AG20443 (cell line): ENCODE measurements at regions not wholly inside any gene's neighbourhood (a gene's known extent, or its start where the extent isn't known, plus 50 kb on each side); places are given as distances from the start of the nearest gene placed in this dataset.

Experiments used
- DNase-seq: peaks from one replicate; pipeline ENCODE4 v3.0.0; 2012; ENCODE audit warnings: low spot score, mixed read lengths

DNA sequence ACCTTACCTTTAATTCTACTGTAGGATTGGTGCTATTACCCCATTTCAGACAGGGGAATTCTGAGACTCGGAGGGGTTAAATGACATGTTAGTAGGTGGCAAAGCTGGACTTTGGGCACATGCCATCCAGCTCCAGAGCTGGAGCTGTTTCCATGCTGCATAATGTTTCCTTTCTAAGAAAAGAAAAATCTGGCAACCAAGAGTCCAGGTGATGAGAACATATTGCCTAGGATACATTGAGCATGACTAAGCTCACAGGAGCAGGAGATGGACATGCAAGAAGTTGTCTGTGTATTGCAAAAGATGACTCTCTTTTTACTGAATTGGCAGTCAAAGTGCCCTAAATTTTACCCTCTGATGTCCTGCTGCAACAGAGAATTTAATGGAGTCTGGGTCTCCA is 150.8 kb upstream of the SYT13 start:
- no peak for DNase-seq

DNA sequence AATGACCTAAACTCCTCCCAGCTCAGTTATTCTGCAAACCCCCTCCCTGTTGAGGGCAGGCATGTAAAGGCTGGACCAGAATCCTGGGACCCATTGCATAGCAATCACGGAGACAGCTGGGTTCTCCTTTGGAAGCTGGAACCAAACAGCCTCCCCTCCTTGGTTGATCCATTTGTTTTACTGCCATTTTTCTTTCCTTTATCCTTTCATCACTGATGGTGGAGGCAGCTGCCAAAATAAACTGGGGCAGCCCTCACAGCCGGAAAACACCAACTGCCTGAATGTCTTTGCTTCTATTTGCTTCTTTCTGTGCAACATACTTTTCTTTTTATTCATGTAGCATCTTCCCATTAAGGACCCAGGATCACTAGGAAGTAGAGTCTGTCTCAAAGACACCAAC is 150.0 kb upstream of the SYT13 start:
- DNase-seq = no peak

DNA sequence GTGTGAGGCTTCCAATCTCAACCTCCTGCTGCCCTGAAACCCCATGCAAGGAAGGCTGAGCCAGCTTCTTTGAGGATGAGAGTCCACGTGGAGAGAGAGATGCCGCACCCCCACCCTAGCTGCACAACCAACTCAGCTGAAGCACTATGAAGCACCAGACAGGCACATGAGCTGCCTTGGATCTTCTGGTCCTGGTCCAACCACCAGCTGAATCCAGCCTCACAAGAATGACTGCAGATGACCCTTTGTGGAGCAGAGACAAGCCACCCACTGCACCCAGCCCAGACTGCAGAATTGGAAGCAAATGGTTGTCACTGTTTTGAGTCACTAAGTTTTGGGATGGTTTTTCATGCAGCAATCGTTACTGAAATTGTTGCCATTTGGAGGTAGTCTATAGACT is 149.6 kb upstream of the SYT13 start:
- DNase-seq = no peak

DNA sequence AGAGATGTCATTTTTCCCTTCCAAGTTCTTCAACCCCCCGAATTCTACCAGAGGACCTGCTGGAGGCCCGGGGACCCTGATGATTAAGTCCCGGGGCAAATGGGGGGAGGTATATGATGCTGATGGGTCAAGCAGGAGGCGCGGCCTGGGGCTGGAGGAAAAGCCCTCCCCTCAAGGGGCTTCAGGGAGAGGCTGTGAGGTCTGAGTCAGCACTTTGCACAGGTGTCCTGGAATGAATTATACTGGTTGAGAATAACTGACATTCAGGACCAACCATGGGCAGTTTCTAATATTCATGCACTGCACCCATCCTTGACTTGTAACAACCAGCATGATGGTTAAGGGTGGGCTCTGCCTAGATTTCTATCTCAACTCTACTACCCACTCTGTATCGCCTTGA is 146.8 kb upstream of the SYT13 start:
- DNase-seq = no peak

DNA sequence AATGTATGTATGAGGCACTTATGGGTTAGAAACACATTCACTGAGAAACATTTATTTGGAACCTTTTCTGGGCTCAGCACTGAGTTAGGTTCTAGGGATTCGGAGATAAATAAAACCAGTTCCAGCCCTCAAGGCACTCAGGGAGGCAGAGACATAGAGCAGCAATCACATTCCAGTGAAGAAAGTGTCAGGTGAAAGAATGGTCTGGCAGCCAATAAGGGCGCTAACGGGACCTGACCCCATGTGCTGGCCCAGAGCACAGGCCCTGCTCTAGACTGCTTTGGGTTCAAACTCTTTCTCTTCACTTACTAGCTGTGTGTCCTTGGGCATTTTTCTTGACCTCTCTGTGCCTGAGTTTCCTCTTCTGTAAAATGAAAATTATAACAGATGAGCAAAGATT is 146.0 kb upstream of the SYT13 start:
- DNase-seq = no peak

DNA sequence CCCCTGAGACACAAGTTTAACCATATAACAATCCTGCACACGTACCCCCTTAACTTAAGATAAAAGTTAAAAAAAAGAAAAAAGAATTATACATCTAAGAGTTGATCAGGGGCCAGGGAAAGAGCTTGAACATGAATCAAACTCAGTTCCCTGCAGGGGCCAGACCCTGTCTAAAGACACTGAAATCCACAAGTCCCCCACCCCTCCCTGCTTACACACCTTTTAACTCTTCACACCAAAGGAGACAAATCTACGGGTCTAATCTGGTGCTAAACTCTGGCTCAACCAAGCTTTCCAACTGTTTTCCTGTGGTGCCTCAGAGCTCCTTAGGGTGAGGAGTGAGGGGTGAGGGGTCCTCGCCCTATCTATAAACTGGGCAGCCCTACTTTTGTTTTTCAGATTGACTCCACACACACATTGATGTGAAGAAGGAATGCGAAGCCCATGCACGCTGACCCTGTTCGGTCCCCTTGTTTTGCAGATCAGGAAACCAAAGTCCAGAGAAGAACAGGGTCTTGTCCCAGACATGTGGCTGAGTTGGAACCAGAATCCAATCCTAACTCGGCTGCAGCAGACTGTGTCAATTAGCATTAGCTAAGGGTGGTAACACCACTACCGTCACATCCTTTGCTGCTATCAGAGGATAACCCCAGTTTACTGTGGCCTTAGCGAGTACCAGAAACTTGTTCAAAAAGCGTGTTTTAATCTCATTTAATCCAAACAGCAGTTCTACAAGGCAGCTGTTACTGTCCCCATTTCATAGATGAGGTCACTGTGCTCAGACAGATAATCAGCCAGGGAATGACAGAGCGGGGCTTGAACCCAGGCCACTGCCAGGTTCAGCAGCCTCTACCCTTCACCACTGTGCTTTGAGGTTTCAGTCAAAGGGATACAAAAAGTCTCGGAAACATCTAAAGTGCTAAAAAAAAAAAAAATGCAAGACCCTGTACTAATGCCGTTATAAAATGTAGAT is 145.2 kb upstream of the SYT13 start:
- no peak for DNase-seq

- DNase-seq = no peak
Observed at GRCh38 chr11:45430361-45430760, 144.2 kb upstream of the SYT13 start.

GRCh38 chr11:45429719-45430118 is 143.6 kb upstream of the SYT13 start:
- no peak for DNase-seq

DNA sequence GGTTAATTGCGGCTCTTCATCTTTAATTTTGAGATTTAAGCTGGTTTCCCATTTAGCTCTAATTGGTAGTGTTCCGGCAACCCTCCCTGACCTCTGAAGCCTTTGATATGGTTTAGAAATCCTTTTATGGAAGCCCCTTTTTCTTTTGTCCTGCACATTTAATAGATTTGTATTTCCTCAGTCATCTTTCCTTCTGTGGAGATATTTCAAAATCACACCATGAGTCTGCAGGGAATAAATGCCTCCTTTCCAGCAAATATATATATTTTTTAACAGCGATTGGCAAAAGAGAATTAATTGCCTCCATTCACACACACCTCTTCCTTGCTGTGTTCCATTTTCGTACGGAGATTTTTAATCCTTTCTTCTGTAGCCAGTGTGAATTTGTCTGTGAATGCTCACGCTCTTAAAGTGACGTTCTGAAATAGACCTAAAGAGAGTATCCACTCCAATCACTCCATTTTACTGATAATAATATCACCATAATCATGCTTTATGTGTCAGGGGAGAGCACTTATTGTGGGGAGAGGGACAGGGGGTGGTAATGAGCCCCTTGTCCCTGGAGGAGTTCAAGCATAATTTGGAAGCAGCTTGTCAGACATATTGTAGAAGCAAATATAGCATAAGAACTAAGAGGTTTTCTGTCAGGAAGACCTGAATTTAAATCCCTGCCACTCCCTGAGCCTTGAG is 142.5 kb upstream of the SYT13 start:
- no peak for DNase-seq

- no peak for DNase-seq
Observed at GRCh38 chr11:45428116-45428515, 142.0 kb upstream of the SYT13 start.

DNA sequence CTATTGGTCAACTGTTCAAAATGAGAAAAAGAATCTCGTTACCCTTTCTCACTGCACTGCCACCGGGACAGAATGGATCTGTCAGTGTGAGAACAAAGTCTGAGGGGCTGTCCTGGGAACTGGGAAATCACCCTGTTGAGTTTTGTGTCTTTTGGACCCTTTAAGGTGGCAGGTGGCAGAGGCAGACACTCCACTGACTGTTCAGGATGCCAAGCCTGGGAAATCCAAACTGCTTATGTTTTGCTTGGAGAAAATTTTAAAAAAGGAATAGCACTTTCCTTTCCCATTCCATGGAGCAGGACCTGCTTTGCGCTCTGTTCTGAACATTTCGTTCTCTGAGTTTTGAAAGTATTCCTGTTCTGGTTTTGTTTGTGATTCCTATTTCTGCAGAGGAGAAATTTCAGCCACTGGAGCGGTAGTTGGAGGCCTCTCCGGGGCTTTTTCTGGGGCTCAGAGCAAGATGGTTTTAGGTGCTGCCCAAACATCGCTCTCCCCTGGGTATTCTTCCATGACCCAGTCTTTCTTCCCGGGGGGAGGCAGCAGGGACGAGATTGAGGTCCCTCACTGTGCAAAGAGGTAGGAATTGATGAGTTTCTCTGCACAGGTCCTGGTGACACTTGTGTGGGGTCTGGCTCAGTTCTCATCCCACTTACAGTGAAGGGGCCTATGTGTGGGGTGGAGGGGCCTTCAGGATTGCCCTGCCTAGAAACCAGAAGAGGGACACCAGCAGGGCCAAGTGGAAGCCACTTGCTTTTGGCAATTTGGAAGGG is 138.5 kb upstream of the SYT13 start:
- DNase-seq = no peak

- DNase-seq = no peak
Observed at GRCh38 chr11:45423475-45424120, 137.5 kb upstream of the SYT13 start.

DNA sequence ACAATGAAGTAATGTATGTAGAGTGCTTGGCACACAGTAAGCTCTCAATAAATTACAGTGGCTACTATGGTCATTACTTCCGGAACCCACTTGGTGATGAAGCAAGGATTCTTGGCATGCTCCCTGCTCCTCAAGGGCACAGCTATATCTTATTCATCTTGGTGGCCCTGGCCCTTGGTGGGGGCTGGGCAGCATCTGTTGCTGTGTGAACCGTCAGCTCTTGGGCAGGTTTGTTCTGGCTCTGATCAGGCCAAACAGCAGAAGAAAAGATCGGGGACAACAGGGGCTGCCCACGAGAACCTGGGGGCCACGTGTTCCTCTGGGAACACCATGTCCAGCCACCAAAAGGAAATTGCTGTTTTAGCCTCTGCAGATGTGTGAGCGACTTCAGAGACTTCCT is 136.9 kb upstream of the SYT13 start:
- DNase-seq = no peak

GRCh38 chr11:45414088-45414487 is 127.9 kb upstream of the SYT13 start:
- DNase-seq = no peak

GRCh38 chr11:45413156-45413858 is 127.2 kb upstream of the SYT13 start:
- no peak for DNase-seq

DNA sequence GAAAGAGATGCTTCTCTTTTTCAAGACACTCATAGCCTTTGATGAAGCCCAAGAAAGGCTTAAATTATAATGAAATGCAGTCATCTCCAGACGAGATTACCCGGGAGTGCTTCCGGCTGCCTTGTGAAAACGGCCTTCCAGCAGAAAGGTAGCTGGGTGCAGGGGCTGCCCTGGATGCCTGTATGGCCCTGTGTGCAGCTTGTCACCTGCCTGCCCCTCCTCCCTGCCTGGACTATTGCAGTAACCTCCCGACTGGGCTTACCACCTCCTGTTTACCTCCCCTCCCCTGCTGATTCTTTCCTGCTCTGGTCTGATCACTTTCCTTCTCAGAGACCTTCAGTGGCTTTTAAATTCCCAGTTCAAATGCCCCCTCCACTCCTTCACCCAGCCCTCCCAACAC is 126.4 kb upstream of the SYT13 start:
- no peak for DNase-seq

GRCh38 chr11:45412051-45412471 is 125.9 kb upstream of the SYT13 start:
- no peak for DNase-seq

DNA sequence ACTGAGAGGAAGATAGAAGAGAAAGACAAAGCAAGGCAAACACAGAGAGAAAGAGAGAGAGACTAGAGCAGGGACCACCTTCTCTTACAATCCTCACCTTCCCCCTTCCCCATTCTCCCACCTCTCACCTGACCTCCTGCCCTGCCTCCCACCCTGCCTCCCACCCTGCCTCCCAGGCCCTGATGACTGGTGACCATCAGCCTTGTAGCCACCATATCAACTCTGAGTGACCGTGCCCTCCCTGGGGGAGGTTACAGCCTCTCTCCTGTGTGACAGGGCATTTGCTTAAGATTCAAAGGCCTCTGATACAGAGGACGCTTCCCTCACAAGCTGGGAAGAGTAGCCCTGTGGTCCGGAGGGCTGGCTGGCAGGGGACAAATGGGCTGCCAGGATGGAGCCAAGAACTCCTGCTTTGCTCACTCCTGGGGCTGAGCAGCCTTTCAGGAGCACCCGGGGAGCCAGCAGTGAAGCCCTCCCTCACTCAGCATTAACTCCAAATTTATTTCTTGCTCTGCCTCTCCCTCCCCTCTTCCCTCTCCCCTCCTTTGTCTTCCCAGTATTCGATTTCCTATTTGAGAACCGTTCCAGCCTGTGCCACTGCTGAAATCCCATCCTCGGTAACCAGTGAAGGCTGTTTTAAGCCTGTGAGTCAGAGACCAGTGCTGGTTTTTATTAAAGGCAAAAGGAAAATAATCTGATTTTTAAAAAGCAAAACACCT is 125.2 kb upstream of the SYT13 start:
- peak; percentile 60 for DNase-seq

DNA sequence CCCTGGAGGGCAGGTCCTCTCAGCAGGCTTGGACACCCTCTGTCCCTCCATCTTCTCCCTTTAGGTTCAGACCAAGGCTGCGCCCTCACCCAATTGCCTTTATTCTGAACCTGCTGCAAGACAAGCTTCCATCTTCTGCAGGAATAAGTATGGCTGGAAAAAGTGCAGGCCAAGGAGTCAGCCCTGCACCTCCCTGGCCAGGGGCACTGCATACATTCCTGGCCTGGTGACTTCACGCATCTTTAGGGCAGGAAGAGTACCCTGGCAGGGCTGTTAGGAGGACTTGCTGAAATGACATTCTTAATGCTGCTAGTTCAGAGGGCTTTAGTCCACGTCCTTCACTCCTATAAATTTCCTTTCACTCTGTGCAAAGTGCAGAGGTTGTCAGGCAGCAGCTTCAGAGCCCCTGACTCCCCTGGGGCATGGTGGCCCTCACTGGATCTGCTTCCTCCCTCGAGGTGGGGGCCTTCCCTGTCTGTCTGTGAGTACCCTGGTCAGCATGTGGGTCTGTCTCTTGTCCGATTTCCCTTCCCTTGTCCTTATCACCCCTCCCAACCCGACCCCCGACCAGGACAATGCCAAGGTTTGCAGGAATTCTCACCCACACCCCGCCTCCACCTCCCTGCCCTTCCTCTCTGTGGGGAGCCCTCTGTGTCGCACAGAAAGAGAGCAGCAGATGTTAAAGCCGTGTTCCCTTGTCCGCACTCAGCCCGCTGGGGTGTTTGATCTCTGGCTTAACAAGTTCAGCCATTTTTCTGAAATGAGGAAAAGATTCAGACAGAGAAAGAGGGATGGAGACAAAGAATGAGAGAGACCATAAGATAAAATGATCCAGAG is 124.5 kb upstream of the SYT13 start:
- no peak for DNase-seq

DNA sequence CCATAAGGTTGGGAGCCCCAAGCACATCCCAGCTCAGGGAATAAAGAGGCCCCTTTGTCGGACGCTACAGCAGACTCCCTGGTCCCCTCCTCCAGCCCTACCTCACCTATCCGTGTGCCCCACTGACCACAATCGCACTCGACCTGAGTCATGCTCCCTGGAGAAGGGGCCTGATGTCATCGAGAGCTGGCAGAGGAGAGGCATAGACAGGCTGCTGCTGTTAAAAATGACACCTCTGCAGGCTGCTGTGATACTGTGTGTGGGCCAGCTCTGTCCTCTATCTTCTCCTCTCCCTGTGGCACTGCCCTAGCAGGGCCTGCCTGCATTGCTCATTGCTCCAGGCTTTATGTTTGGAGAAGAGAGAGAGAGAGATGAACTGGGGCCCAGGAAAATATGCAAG is 123.4 kb upstream of the SYT13 start:
- DNase-seq = peak; percentile 25
